Activated T-cell treated with anti-CD3 and anti-CD28 coated beads, Interleukin-2, amount 50 U/mL, for 72 hours (primary cell): ENCODE measurements at regions not wholly inside any gene's neighbourhood (a gene's known extent, or its start where the extent isn't known, plus 50 kb on each side); places are given as distances from the start of the nearest gene placed in this dataset.

Experiments used
- ATAC-seq, 2 donors: fragments of 150-1000 bp; cut with Tn5 transposase; replicated peaks in 1 of 2; 2 replicates each; pipeline ENCODE4 v1.10.0; 2021; ENCODE audit warnings: moderate library complexity in 2 of 2, mild to moderate bottlenecking in 1 of 2
- DNase-seq, 2 donors: peaks; one replicate each; pipeline ENCODE4 v3.0.0; 2021 to 2022; ENCODE audit warnings: mixed read lengths in 1 of 2
- H3K27ac Mint-ChIP-seq: one replicate; pipeline ENCODE4 v1.8.0; 2022; ENCODE audit warnings: mild to moderate bottlenecking, moderate library complexity, mixed read lengths
- H3K27me3 Mint-ChIP-seq: one replicate; pipeline ENCODE4 v1.8.0; 2022; ENCODE audit warnings: low read depth, mixed read lengths
- H3K36me3 Mint-ChIP-seq, 2 donors: one replicate each; pipeline ENCODE4 v1.8.0; 2022; ENCODE audit warnings: mixed read lengths in 2 of 2, mild to moderate bottlenecking in 1 of 2; ENCODE audit not compliant: insufficient read depth in 2 of 2
- H3K4me1 Mint-ChIP-seq: one replicate; pipeline ENCODE4 v1.8.0; 2022; ENCODE audit warnings: low read depth, mixed read lengths
- H3K4me3 Mint-ChIP-seq, 2 donors: one replicate each; pipeline ENCODE4 v1.8.0; 2022; ENCODE audit warnings: mild to moderate bottlenecking in 2 of 2, mixed read lengths in 2 of 2, moderate library complexity in 2 of 2
- H3K9me3 Mint-ChIP-seq, 2 donors: one replicate each; pipeline ENCODE4 v1.8.0; 2022; ENCODE audit warnings: mixed read lengths in 2 of 2

GRCh38 chr3:115517457-115518050 lies 105.8 kb upstream of the GAP43 start:
- H3K9me3 Mint-ChIP-seq = no peaks in the 10 kb centered on the region
- DNase-seq (peak; percentile 15 to 23), ATAC-seq (peak; percentile 85 to 92)
- peaks cover 0 to 4% of the 10 kb centered on the region in 2 donors for H3K36me3 Mint-ChIP-seq
- H3K27me3 Mint-ChIP-seq = peaks cover 19% of the 10 kb centered on the region
- H3K4me3 Mint-ChIP-seq = no peak overlapping the region
- peaks cover 18% of the 10 kb centered on the region for H3K4me1 Mint-ChIP-seq
- no peak overlapping the region for H3K27ac Mint-ChIP-seq

GRCh38 chr3:115518100-115518852 lies 105.0 kb upstream of the GAP43 start:
- H3K4me3 Mint-ChIP-seq = no peak overlapping the region
- peaks cover 0 to 4% of the 10 kb centered on the region in 2 donors for H3K36me3 Mint-ChIP-seq
- peaks cover 13% of the 10 kb centered on the region for H3K27me3 Mint-ChIP-seq
- ATAC-seq (no peak), DNase-seq (no peak)
- no peaks in the 10 kb centered on the region for H3K9me3 Mint-ChIP-seq
- H3K4me1 Mint-ChIP-seq = peaks cover 11% of the 10 kb centered on the region
- no peak overlapping the region for H3K27ac Mint-ChIP-seq

GRCh38 chr3:115520241-115520640 lies 103.1 kb upstream of the GAP43 start:
- Mint-ChIP-seq H3K27ac (no peak overlapping the region), H3K36me3 (no peaks in the 10 kb centered on the region), H3K9me3 (no peaks in the 10 kb centered on the region), H3K4me1 (peaks cover 6% of the 10 kb centered on the region), H3K27me3 (peaks cover 13% of the 10 kb centered on the region), H3K4me3 (no peak overlapping the region)
- ATAC-seq = no peak
- DNase-seq = no peak

- Mint-ChIP-seq H3K27ac (no peak overlapping the region), H3K27me3 (peaks cover 13% of the 10 kb centered on the region), H3K4me1 (peaks cover 6% of the 10 kb centered on the region), H3K4me3 (no peak overlapping the region), H3K36me3 (no peaks in the 10 kb centered on the region), H3K9me3 (no peaks in the 10 kb centered on the region)
- DNase-seq (no peak), ATAC-seq (no peak)
Measured at GRCh38 chr3:115520651-115521245, 102.6 kb upstream of the GAP43 start.

GRCh38 chr3:115523458-115523857 lies 99.9 kb upstream of the GAP43 start:
- Mint-ChIP-seq H3K4me3 (no peak overlapping the region), H3K4me1 (no peaks in the 10 kb centered on the region), H3K9me3 (peaks cover 0 to 6% of the 10 kb centered on the region in 2 donors), H3K27ac (no peak overlapping the region), H3K36me3 (no peaks in the 10 kb centered on the region), H3K27me3 (peaks cover 16% of the 10 kb centered on the region)
- ATAC-seq (no peak), DNase-seq (no peak)

GRCh38 chr3:115524549-115524948 lies 98.8 kb upstream of the GAP43 start:
- H3K27ac Mint-ChIP-seq = no peak overlapping the region
- peaks cover 2 to 6% of the 10 kb centered on the region in 2 donors for H3K9me3 Mint-ChIP-seq
- H3K27me3 Mint-ChIP-seq = peaks cover 7% of the 10 kb centered on the region
- DNase-seq = no peak
- no peak overlapping the region for H3K4me3 Mint-ChIP-seq
- no peak for ATAC-seq
- H3K36me3 Mint-ChIP-seq = no peaks in the 10 kb centered on the region
- H3K4me1 Mint-ChIP-seq = no peaks in the 10 kb centered on the region

GRCh38 chr3:115525731-115526130 lies 97.6 kb upstream of the GAP43 start:
- no peak overlapping the region for H3K4me3 Mint-ChIP-seq
- DNase-seq (no peak), ATAC-seq (no peak)
- H3K9me3 Mint-ChIP-seq = peaks cover 4 to 6% of the 10 kb centered on the region in 2 donors
- H3K36me3 Mint-ChIP-seq = no peaks in the 10 kb centered on the region
- H3K27me3 Mint-ChIP-seq = peaks cover 13% of the 10 kb centered on the region
- no peak overlapping the region for H3K27ac Mint-ChIP-seq
- H3K4me1 Mint-ChIP-seq = no peaks in the 10 kb centered on the region

- ATAC-seq (no peak), DNase-seq (no peak)
- Mint-ChIP-seq H3K27ac (no peak overlapping the region), H3K4me1 (no peaks in the 10 kb centered on the region), H3K9me3 (peaks cover 6% of the 10 kb centered on the region in 2 donors), H3K27me3 (peaks cover 39% of the 10 kb centered on the region), H3K36me3 (peaks cover 3 to 5% of the 10 kb centered on the region in 2 donors), H3K4me3 (no peak overlapping the region)
Measured at GRCh38 chr3:115533218-115533617, 90.1 kb upstream of the GAP43 start.

GRCh38 chr3:115536171-115536570 lies 87.1 kb upstream of the GAP43 start:
- Mint-ChIP-seq H3K27ac (no peak overlapping the region), H3K27me3 (peaks cover 33% of the 10 kb centered on the region), H3K9me3 (peaks cover 2 to 6% of the 10 kb centered on the region in 2 donors), H3K4me1 (no peaks in the 10 kb centered on the region), H3K36me3 (peaks cover 3 to 5% of the 10 kb centered on the region in 2 donors), H3K4me3 (no peak overlapping the region)
- ATAC-seq (no peak), DNase-seq (no peak)

- DNase-seq (no peak), ATAC-seq (peak; percentile 25 to 50)
- H3K36me3 Mint-ChIP-seq = no peaks in the 10 kb centered on the region
- H3K4me3 Mint-ChIP-seq = no peak overlapping the region
- no peaks in the 10 kb centered on the region for H3K9me3 Mint-ChIP-seq
- H3K27ac Mint-ChIP-seq = no peak overlapping the region
- H3K27me3 Mint-ChIP-seq = peaks cover 22% of the 10 kb centered on the region
- no peaks in the 10 kb centered on the region for H3K4me1 Mint-ChIP-seq
Measured at GRCh38 chr3:115537669-115538068, 85.6 kb upstream of the GAP43 start.

- H3K36me3 Mint-ChIP-seq = no peaks in the 10 kb centered on the region
- no peak for DNase-seq
- no peaks in the 10 kb centered on the region for H3K4me1 Mint-ChIP-seq
- H3K27ac Mint-ChIP-seq = no peak overlapping the region
- no peak for ATAC-seq
- peaks cover 22% of the 10 kb centered on the region for H3K27me3 Mint-ChIP-seq
- no peak overlapping the region for H3K4me3 Mint-ChIP-seq
- peaks cover 0 to 2% of the 10 kb centered on the region in 2 donors for H3K9me3 Mint-ChIP-seq
Measured at GRCh38 chr3:115547207-115547606, 76.1 kb upstream of the GAP43 start.

GRCh38 chr3:115548611-115549010 lies 74.7 kb upstream of the GAP43 start:
- H3K9me3 Mint-ChIP-seq = no peaks in the 10 kb centered on the region
- no peaks in the 10 kb centered on the region for H3K4me1 Mint-ChIP-seq
- H3K36me3 Mint-ChIP-seq = no peaks in the 10 kb centered on the region
- H3K27ac Mint-ChIP-seq = no peak overlapping the region
- ATAC-seq (no peak), DNase-seq (no peak)
- H3K27me3 Mint-ChIP-seq = peaks cover 25% of the 10 kb centered on the region
- H3K4me3 Mint-ChIP-seq = no peak overlapping the region

- H3K36me3 Mint-ChIP-seq = no peaks in the 10 kb centered on the region
- H3K4me1 Mint-ChIP-seq = no peaks in the 10 kb centered on the region
- H3K27me3 Mint-ChIP-seq = peaks cover 26% of the 10 kb centered on the region
- no peaks in the 10 kb centered on the region for H3K9me3 Mint-ChIP-seq
- ATAC-seq (no peak), DNase-seq (no peak)
- H3K4me3 Mint-ChIP-seq = no peak overlapping the region
- no peak overlapping the region for H3K27ac Mint-ChIP-seq
Measured at GRCh38 chr3:115549071-115549470, 74.2 kb upstream of the GAP43 start.
